Activated CD8-positive, alpha-beta memory T cell treated with anti-CD3 and anti-CD28 coated beads for 24 hours (primary cell): ENCODE measurements at regions not wholly inside any gene's neighbourhood (a gene's known extent, or its start where the extent isn't known, plus 50 kb on each side); places are given as distances from the start of the nearest gene placed in this dataset.

Experiments used
- DNase-seq: peaks from one replicate; pipeline ENCODE4 v3.0.0-alpha.2; 2020

DNA sequence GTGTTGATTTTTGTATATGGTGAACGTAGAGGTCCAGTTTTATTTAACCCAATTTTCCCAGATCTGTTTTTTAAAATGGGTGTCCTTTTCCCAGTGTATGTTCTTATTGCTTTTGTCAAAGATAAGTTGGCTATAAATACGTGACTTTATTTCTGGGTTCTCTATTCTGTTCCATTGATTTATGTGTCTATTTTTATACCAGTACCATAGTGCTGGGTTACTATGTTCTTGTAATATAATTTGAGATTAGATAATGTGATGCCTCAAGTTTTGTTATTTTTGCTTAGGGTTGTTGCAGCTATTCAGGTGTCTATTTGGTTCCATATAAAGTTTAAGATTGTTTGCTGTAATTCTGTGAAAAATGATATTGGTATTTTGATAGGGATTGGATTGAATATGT lies 749.1 kb upstream of the GRIA3 start:
- no peak for DNase-seq

DNA sequence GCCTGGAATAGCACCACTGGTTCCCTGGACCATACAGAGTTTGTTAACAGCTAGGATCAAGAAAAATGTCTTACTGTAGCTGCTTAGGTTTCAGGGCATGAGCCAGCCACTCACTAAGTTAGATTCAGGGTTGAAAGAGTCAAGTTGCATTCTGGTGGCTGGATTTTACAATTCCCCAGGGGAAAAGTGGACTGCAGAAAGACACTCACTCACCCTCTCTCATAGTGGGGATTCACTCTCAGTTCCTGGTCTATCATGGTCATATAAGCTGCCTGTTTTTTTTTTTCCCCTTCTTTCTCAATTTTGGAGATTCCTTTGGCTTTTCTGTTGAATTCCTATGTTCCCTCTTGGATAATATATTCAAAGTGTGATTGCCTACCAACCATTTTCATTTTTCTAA lies 744.2 kb upstream of the GRIA3 start:
- DNase-seq, result no peak

GRCh38 chrX:122440832-122441231 lies 743.2 kb upstream of the GRIA3 start:
- no peak for DNase-seq

- no peak for DNase-seq
Measured at GRCh38 chrX:122441451-122441850, 742.6 kb upstream of the GRIA3 start.

- DNase-seq, result no peak
Measured at GRCh38 chrX:122445466-122445865, 738.6 kb upstream of the GRIA3 start.

GRCh38 chrX:122464341-122464740 lies 719.7 kb upstream of the GRIA3 start:
- no peak for DNase-seq

DNA sequence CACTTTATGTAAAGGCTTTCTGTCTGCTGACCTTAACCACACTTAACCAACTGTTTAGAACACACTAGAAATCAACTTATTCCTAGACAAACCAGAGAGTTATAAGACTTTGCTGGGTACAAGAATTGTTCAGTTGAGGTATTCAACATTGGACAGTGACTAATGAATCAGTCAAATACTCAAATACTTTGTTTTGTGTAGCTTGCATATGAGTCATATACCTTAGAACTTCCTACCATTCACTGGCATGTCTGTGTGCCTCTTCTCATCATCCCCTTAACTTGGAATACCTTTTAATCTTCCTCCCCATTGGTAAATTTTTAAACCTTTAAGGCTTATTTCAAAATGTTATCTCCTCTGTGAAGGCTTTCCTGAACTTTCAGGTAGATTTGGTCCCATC lies 708.8 kb upstream of the GRIA3 start:
- DNase-seq, result no peak

DNA sequence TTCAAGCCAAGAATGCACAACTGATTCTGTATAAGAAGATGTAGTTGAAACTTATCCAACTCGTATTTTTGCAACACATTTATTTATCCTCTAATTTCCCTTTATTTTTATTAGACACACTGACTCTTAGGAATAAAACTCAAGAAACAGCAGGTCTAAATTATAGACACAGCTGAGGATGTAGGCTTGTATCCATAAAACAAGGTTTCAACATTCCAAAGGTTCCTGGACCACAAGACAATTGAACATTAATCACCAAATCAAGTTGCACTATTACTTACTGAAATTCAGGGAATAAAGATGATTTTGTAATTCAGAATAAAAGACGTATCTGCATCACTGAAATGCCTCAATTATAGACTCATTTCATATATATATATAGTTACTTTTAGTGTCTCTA lies 683.5 kb upstream of the GRIA3 start:
- DNase-seq, result no peak

GRCh38 chrX:122501652-122502051 lies 682.4 kb upstream of the GRIA3 start:
- no peak for DNase-seq

GRCh38 chrX:122504026-122504425 lies 680.1 kb upstream of the GRIA3 start:
- DNase-seq, result no peak

GRCh38 chrX:122512561-122513072 lies 671.5 kb upstream of the GRIA3 start:
- DNase-seq, result no peak

- DNase-seq, result no peak
Measured at GRCh38 chrX:122517786-122518185, 666.3 kb upstream of the GRIA3 start.

DNA sequence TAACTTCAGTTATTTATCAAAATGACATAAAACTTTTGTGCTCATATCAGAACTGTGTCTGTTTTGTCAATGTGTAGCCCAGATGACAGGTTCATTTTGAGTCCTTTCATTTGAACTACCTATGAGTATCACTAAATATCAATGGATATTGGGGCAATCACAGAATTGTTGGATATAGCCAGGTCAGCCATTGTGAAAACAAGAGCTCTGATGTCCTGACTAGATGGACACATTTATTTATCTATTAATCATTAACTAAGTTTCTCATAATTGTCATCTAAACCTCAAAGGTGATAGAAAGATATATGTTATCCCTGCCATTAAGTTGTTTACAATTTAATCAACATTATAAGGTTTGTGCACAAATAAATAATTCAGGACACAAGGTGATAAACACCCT lies 638.3 kb upstream of the GRIA3 start:
- no peak for DNase-seq

GRCh38 chrX:122546269-122546668 lies 637.8 kb upstream of the GRIA3 start:
- DNase-seq, result no peak

DNA sequence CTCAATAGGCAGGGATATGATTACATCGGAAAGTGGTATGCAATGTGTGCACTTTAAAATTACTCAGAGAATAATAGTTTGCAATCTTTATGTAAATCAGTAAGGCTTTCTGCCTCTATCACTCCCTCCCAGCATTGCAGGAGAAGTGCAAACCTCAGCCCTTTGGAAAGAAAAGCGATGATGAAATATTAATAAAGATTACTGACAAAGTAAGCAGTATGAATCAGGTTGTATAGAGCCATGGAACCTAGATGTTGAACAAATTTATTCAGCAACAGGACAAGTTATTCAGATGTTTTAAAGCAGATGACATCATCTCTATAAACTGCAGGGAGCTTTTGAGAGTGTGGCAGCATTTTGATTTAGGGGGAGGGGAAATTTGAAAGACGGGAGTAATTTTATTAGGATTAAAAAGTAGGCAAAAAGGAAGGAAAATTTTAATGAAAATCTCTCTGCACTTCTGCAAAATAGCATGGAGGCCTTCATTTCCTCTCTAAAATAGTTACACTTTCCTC lies 631.7 kb upstream of the GRIA3 start:
- no peak for DNase-seq

GRCh38 chrX:122555925-122556324 lies 628.2 kb upstream of the GRIA3 start:
- DNase-seq, result no peak

GRCh38 chrX:122565952-122566351 lies 618.1 kb upstream of the GRIA3 start:
- DNase-seq, result no peak

GRCh38 chrX:122566401-122566800 lies 617.7 kb upstream of the GRIA3 start:
- no peak for DNase-seq

DNA sequence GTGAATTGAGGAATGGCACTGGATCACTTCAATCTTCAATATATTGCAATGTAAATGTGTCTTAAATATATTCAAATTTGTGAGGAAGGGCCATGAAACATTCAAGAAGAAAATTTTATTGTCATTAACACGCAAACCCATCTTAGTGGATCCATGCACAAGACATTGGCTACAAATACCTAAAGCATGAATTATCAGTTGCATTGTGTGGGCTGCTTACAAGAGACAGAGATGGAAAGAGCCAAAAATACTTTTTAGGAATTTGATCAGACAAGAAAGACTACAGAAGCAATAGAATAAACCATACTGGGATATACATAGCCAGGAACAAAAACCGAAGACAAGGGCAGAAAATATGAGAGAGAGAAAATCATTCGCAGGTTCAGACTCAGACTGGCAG lies 616.2 kb upstream of the GRIA3 start:
- no peak for DNase-seq

GRCh38 chrX:122572461-122572860 lies 611.6 kb upstream of the GRIA3 start:
- DNase-seq, result no peak

GRCh38 chrX:122579036-122579435 lies 605.0 kb upstream of the GRIA3 start:
- DNase-seq, result no peak

DNA sequence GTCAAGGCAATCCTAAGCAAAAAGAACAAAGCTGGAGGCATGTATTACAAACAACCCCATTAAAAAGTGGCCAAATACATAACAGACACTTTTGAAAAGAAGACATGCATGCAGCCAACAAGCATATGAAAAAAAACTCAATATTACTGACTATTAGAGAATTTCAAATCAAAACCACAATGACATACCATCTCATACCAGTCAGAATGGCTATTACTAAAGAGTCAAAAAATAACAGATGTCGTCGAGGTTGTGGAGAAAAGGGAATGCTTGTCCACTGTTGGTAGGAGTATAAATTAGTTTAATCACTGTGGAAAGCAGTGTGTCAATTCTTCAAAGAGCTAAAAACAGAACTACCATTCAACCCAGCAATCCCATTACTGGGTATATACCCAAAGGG lies 604.6 kb upstream of the GRIA3 start:
- DNase-seq, result no peak

DNA sequence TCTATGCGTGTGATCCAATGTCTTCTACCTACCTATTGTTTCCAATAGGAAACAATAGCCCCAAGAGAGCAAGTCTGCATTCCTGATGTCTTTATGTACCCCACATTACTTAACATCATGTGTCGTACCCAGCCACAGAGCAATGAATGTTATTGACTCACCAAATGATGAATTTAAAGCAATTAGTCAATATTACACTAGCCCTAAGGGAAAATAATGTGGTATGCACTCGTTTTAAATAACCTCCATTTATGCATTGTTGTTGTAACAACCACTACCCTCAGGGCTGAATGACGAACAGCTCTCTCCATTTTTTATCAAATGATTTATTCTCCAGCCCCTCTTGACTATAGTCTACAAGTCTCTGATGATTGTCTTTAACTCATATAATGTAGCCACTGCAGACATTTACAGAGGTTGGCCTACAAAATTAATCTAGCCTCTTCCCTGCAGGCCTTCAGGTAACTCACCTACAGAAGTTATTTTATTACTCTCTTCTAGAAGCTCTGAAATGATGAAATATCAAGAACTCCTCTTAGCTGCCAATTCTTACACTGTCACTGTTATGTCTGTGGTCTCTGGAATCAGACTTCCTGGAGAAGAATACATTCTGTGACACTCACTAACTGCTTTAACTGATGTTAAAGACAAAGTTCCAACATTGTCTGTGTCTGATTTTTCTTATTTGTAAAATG lies 601.7 kb upstream of the GRIA3 start:
- DNase-seq, result no peak

DNA sequence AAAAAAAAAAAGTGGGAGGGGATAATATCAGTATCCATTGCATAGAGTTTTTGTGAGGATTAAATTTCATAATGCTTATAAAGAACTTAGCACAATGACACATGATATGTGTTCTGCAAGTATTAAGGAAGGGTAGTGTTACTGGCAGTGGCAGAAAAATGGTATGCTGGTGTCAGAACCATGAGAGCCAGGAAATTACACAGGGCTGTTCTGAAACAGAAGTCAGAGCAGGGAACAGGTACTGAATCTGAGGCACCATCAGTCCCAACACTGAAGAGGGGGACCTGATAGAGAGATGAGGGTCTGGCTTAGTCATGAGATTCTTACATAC lies 601.1 kb upstream of the GRIA3 start:
- DNase-seq, result no peak

DNA sequence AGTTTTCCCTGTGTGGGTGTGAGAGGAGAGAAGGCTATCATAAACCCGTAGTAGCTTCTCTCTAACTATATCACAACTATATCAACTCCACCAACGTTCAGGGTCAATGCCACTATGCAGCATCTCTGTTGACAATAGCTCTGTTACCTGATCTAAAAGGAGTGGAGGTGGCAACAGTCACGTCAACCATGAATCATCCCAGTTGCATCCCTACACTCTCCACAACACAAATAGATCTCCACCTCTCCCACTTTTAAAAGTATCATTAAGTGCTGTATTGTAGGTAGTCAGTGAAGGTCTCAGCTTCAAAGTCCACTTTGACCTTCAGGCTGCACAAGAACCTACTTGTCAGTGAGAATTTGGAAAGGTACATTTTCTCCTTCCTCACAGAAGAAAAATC lies 600.5 kb upstream of the GRIA3 start:
- no peak for DNase-seq
